ENCODE measurements at regions not wholly inside any gene's neighbourhood (a gene's known extent, or its start where the extent isn't known, plus 50 kb on each side); places are given as distances from the start of the nearest gene placed in this dataset.
"Not testable (repeated sequence)": the region's sequence is repeated elsewhere in the genome, so short reads cannot be mapped to it uniquely, and the experiment has no call there.

DNA sequence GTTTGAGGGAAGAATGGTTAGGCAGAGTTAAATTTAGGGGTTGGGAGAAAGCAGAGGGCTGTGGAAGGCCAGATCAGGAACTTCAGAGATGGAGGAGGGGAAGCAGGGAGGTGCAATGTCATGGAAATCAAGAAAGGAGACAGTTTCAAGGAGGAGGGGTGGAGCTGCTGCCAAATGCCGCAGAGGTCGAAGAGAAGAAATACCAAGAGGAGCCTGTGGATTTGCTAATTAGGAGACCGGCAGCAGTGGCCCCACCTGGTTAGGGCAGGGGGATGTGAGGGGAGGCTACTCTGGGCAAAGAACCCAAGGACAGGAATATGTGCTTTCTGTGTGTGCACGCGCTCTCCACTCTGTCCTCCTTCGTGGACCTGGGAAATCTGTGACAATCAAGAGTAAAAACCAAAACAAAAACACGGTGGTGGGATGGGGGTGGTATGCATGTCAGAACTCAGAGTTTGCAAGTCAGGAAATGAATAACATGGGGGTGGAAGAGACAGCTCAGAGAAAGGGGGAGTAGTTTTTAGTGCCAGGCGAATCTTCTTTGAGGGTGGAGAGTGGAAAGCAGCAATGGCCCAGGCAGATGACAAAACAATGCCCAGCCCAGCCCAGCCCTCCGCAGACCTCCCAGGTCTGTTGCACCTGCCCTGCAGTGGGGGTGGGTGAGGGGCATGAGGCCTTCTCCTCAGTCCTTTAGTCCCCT lies 102.9 kb upstream of the PAX2 start:
- DNase-seq (ENCODE audit: low read depth in 3 of 3) = no peak

GRCh38 chr10:100645091-100645490 lies 100.3 kb upstream of the PAX2 start:
- DNase-seq (ENCODE audit: low read depth in 3 of 3) = no peak

DNA sequence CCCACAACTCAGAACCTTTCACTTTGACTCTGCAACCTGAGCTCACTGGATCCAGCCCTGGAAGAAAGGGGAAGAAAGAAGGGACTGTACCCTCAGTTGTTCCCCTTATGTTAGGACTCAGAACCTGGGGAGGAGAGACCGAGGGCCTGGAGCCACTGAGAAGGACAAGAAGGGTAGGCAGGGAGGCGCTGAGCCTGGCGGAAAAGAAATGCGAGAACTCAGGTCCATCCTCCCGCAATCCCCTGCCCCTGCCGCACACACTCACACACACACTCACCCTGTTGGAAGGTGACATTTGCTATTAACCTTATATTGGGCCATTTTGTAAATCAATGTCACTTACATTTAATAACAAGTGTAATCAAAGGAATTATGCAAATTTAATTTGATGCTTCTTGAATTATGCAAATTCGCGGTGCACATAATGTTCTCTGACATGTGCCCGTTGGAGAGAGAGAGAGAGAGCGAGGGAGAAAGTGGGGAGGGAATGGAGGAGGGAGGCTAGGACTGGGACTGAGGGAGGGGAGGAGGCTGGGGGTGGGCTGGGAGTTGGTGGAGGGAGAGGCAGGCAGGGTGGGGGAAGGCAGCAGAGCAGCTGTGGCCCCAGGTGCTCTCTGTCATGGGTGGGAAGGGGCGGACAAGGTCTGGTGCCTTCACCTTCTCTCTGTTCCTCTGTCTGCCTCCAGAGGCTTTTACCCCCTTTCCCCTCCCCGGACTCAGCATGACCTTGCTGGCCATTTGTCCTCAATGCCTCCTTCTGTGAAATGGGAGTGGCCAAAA lies 99.6 kb upstream of the PAX2 start:
- DNase-seq (ENCODE audit: low read depth in 3 of 3) = no peak

DNA sequence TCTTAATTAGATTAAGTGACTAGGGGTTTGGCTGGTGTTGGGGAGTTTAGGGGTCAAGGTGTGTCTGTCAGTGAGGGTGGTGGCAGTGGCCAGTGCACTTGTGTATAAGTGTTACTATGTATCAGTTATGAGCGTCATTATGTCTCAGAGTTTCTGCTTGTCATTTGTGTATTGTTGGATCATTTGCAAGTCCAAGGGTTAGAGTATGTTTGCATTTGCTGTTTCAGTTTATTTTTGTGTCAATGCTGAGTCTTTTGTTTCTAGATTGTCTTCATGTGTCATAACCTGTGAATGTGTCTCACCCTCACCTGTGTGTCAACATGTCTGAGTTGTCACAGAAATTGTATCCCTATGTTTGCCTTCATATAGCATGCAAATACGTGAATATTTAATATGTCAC lies 97.5 kb upstream of the PAX2 start:
- no peak for DNase-seq (ENCODE audit: low read depth in 3 of 3)

GRCh38 chr10:100650693-100651092 lies 94.7 kb upstream of the PAX2 start:
- DNase-seq (ENCODE audit: low read depth in 3 of 3) = no peak

DNA sequence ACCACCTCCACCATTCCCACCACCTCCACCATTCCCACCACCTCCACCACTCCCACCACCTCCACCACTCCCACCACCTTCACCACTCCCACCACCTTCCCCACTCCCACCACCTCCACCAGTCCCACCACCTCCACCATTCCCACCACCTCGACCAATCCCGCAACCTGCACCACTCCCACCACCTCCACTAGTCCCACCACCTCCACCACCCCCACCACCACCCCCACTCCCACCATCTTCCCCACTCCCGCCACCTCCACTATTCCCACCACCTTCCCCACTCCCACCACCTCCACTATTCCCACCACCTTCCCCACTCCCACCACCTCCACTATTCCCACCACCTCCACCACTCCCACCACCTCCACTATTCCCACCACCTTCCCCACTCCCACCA lies 94.3 kb upstream of the PAX2 start:
- not testable (repeated sequence) for DNase-seq (ENCODE audit: low read depth in 3 of 3)

- DNase-seq (ENCODE audit: low read depth in 3 of 3) = no peak
Measured at GRCh38 chr10:100651916-100652315, 93.5 kb upstream of the PAX2 start.

DNA sequence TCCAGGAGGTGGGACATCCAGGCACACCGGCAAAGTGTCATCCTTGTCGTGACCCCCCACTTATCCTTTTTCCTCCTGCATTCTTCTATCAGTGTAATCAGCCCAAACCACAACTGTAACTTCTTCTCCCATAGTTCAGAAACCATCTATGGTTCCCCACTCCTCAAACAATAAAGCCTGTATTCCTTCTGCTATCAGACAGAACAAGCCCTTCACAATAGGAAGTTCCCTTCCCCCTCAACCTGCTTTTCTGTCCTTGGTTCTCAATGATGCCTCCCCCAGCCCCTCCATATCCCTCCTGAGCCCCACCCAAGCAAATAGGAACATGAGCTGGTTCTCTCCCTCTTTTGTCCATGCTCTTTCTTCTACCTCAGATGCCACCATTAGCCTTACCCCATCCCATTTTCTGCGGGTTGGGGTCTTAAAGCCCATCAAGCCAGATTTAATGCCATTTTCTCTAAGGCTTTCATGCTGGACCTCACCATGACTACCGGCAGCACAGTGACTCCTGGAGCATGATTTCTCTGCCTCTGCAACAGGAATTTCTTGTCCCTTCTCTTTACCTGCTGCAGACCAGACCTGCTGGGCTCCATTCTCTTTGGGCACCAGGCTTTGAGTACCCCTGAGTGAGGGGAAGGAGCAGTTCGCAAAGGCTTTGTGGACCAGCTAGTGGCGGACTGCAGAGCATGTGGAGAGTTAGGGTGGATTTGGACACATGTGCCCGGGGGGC lies 92.8 kb upstream of the PAX2 start:
- DNase-seq (ENCODE audit: low read depth in 3 of 3) = no peak

- no peak for DNase-seq (ENCODE audit: low read depth in 3 of 3)
Measured at GRCh38 chr10:100653238-100653956, 92.0 kb upstream of the PAX2 start.

GRCh38 chr10:100653957-100654781 lies 91.2 kb upstream of the PAX2 start:
- peak in 1 of 3 donors; percentile 38 for DNase-seq (ENCODE audit: low read depth in 3 of 3)

DNA sequence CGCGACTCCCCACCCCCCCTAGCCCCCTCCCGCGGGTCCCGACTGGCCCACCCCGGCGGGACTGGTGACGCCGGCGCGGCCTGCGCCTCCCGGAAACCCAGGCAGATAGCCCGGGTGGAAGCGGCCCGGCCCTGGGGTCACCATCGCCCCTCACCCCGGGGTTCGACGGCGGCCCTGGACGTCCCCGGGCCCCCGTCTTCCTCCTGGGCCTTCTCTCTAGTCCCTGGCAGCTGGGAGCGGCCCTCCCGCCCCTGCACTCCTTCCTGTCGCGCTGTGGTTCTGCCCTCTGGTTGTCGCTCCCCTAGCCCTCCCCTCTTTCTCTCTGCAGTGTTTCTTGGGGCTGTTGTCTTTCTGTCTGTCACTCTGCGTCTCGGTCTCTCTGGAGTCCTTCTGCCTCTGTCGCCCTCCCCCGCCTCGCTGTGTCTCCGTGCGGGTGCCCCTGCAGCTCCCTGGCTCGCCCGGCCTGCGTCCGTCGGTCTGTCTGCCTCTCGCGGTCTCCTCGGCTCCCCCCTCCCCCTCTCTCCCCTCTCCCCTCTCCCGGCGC lies 90.5 kb upstream of the PAX2 start:
- no peak for DNase-seq (ENCODE audit: low read depth in 3 of 3)

DNA sequence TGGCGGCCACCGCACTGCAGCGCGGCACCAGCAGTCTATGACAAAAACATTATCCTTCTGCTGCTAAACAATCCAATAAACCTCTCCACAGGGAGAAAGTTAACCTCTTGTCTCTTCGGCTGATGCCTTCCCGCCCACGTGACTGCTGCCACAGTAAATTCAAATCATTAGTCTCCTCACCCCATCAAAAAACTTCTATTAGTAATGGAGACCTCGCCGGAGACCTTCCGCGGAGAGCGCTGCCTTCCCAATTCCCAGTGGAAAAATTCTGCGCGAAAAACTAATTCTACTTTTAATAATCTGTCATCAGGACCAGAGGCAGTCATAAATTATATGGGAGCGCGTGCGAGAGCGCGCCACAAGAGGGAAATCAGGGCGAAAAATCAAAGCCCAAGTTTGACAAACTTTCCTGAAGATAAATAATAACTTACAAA lies 90.0 kb upstream of the PAX2 start:
- DNase-seq (ENCODE audit: low read depth in 3 of 3) = no peak

GRCh38 chr10:100655760-100656421 lies 89.5 kb upstream of the PAX2 start:
- no peak for DNase-seq (ENCODE audit: low read depth in 3 of 3)

DNA sequence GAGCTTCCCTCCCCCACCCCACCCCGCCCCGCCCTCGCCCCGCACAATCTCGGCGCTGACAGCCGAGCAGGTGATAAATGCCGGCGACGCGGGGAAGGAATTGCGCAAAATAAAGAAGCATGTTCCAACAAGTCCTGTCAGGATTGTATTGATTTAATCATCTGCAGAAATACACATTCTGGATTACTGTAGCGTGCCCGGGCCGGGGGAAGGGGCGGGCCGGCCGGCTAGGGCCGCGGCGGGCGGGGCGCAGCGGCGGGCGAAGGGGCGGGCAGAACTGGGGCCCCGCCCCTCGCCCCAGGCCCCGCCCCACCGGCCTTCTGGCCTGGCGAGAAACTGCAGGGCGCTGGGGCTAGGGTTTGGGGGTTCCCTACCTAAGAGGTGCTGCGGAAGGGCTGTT lies 88.9 kb upstream of the PAX2 start:
- DNase-seq (ENCODE audit: low read depth in 3 of 3) = no peak

DNA sequence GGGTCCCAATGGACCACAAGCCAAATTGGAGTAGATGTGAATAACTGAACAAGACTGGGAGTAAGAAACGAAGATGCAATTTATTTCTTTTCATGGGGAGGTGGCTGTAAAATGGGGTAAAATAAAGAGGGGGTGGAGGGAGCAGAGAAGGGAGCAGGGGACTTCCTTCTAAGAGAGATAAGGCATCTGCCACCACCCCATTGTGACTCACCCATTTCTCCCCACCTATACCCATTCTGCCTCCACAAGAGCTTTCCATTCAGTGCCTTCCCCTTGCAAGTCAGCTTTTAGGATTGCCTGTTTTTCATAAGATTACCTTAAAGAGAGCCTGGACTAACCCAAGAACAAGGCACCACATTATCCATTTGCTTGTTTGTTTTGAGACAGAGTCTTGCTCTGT lies 87.1 kb upstream of the PAX2 start:
- DNase-seq (ENCODE audit: low read depth in 3 of 3) = no peak

- no peak for DNase-seq (ENCODE audit: low read depth in 3 of 3)
Measured at GRCh38 chr10:100659361-100660098, 85.9 kb upstream of the PAX2 start.

DNA sequence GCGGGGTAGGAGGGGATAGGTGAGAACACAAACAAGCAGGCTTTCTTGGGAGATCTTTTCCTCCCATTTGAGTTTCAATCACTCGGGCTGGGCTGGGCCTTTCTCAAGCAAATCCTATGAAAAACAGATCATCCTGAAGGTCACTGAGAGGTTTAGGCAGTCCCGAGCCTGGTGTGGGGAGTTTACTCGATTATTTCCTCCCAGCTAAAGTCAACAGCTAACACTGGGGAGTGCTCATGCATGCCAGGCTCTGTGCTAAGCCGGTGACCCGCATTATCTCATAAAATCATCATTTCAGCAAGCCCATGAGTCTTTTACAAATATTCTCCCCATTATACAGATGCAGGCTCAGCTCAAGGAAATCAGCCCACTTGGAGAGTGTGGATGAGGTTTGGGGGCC lies 85.0 kb upstream of the PAX2 start:
- DNase-seq (ENCODE audit: low read depth in 3 of 3) = no peak

- no peak for DNase-seq (ENCODE audit: low read depth in 3 of 3)
Measured at GRCh38 chr10:100660945-100661344, 84.4 kb upstream of the PAX2 start.

- no peak for DNase-seq (ENCODE audit: low read depth in 3 of 3)
Measured at GRCh38 chr10:100661520-100661919, 83.9 kb upstream of the PAX2 start.

DNA sequence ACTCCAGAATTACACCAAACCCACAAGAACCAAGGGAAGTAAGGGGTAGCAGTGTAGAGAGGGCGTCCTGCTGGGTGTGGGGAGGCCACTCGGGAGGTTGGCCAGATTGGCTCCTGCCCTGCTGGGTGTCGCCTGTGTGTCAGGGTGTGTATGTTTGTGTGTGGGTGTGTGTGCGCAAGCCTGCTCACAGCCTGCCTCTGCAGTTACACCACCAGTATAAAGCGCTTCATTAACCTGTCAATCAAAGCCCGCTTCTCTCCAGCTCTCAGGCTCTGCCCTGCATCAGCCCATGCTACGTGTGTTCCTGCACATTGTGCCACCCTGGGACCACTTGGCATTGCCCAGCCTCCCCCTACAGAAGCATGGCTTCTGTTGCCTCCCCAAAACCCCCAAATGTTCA lies 83.3 kb upstream of the PAX2 start:
- no peak for DNase-seq (ENCODE audit: low read depth in 3 of 3)

Data from stimulated activated CD4-positive, alpha-beta T cell treated with anti-CD3 and anti-CD28 coated beads, TNF-alpha, amount 100 ng/mL, for 48 hours (primary cell).